ENCODE measurements at regions not wholly inside any gene's neighbourhood (a gene's known extent, or its start where the extent isn't known, plus 50 kb on each side); places are given as distances from the start of the nearest gene placed in this dataset.
A peak's percentile ranks its signal among the peaks of the same experiment; 100 is the strongest.

DNA sequence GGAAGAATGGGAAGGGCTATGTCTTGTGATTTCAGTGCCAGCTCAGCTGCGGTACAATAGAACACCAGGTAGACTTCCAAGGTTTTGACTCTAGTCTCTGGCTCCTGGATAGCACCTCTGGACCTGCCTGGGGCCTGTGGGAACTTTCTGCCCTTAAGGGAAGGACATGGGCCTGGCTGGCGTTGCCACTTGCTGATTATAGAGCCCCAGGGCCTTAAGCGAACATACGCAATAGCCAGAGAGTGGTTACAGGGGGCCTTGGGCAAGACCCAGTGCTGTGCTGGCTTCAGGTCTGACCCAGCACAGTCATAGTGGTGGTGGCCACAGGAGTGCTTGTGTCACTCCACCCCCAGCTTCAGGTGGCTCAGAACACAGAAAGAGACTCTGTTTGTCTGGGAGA lies 131.1 kb upstream of the COL21A1 start:
- no peak for DNase-seq (ENCODE audit: low read depth in 2 of 2)

DNA sequence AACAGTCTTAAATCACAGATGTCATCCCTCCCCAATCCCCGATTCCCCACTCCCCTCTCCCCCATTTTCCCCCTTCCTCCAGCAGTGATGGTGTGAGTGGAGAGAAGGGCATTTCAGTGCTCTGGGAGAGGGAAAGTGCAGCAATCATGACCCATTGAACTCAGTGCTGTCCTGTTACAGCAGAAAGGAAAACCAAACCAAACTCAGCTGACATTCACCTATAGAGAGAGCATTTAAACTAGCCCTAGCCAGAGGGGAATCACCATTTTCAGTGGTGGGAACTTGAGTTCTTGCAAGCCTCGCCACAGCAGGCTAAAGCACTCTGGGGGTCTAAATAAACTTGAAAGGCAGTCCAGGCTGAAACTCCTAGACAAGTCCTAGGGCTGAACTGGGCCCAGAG lies 129.9 kb upstream of the COL21A1 start:
- DNase-seq (ENCODE audit: low read depth in 2 of 2) = no peak

DNA sequence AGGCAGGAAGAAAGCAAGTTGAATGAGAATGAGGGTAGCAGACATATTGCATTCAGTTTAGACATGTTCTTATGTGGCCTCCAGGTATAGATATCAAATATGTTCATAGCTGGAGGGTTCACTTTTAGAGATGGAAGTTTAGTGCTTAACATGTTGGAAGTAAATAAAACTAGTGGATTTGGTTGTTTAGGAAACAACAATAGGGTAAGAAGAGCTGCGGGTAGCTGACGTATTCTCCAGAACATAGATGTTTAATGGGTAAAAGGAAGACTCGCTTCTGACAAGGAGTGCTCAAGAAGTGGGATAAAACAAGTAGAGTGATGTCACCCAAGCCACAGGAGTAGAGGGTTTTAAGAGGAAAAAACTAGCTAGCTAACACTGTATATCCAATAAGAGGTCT lies 128.4 kb upstream of the COL21A1 start:
- no peak for DNase-seq (ENCODE audit: low read depth in 2 of 2)

DNA sequence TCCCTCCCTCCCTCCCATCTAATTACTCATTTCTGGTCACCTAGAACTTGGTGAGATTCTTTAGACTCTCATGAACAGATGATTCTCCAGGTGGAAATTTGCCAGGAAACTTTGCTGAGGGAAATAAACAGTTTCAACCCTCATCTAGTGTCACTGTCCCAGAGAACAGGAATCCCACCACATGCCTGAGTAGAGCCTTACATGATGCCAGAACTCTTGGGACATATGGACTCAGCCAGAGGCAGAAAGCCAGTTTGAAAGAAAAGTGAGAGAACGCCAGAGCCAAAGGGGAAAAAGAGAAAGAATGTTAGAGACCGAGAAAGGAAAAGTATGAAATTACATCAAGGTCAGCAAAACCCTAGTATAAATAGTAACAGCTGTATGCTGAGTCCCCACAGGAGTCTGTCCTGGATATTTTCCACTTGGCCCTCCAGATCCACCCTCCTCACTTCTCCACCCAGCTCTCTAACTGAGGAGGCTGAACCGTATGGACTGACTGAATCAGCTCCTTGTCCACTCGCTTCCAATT lies 127.5 kb upstream of the COL21A1 start:
- DNase-seq (ENCODE audit: low read depth in 2 of 2) = no peak

DNA sequence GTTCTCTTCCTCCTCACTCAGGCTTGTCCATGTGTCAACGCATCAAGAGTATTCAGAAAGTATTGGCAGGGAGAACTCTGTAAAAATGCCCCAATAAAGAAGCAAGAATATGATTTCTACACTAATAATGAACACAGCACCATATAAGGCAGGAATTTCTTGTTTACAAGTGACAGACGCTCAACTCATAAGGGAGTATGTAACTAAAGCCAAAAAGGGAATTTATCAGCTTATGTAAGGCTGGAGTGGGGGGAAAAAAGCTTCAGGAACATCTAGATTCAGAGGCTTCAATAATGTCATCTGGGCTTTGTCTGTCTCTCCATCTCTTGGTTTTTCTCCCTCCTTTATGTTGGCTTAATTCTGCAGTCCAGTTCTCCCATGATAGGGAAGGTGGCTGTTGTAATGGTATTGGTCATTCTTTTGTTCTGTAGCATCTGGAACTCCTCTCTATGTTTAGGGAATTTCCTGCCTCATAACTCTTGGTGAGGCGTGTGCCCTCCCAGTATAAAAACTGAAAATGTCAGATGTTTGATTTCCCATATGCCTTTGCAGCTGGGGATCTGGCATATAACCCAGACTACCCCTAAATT lies 125.1 kb upstream of the COL21A1 start:
- DNase-seq (ENCODE audit: low read depth in 2 of 2) = no peak

DNA sequence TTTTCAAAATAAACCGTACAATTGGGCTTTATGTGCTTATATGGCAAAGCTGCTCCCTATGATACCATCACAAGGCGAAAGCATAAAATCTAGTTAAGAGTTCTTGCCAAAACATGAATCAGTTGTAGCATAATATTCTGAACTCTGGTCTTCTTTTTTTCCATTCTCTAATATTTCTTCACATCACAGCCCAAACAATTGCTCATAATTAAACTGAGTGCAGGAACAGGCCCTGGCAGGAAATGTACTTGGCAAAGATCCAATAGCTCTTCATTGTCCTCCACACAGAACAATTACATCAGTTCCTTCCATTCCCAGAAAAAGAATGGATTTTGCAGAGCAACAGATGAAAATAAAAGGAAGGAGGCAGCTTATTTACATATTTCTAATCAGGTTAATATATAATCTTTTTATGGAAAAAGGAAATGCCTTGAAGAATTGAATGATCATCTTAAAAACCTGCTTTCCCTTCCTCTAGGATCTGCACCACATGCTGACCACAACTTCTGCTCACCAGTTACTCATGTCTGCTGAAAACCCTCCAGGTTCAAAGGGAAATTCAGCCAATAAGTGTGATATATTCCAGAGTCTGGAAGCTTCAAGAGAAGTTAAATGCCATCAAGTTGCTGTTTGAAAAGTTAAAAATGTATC lies 123.3 kb upstream of the COL21A1 start:
- no peak for DNase-seq (ENCODE audit: low read depth in 2 of 2)

DNA sequence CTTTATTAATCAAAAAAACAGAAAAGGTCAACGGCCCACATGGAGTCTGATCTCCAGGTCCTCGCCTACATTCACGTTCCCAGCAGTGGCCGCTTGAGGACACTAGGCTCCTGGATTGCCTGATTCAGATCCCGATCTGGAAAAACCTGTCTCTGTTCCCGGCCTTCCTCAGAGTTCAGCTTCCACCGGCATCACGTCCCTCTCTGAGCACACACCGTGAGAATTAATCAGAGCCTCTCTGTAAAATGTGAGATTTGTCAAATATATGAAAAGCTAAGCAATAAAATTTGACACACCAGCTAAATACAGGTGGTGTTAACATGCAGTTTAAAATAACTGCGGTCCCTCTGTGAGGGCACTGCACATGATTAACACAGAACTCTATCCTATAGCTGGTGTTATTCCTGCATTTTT lies 122.8 kb upstream of the COL21A1 start:
- DNase-seq (ENCODE audit: low read depth in 2 of 2) = no peak

DNA sequence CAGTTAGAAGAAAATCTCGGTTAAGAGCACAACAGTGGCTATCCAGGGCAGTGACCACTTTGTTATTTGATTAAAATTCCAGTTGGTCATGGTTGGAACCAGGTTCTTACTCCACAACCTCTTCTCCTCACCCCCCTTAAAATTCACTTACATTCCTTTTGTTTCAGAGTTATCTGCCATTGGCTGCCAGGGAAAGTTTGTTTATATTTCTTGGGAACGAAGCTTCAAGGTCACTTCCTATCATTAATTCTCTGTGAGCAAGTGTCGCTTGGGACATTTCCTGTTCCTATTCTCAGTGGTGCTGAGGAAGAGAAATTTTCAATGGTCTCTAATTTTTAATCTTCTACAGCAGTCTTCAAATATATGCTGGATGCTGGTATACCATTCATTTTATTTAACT lies 121.1 kb upstream of the COL21A1 start:
- no peak for DNase-seq (ENCODE audit: low read depth in 2 of 2)

DNA sequence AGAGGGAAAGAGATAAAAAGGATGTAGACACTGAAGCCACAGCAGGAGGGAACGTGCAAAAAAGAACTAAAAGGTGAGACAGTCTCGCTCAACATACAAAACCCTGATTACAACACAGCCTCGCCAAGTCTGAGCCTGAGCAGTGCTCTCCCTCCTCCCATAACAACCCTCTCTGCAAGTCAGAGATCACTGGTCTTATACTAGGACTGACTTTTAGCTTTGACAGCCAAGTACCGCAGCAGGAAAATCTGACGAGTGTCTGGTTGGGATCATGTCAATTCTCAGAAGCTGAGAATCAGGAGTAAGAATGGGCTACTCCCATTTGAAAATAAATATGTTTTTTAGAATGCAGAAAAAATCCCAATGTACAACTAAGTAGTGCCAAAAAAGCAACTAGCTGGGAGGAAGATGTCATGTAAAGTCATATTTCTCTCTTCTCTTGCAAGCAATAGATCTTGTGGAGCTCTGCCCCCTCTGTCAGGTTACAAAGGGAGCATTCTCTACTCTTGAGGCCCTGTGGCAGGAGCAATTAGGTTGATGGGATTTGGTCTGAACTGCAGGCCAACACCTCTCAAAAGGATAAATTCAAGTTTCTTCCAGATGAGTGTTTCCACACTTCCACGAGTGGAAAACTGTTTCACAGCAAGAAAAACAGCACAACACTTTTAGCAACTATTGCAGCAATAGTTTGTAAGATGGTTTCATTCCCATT lies 118.9 kb upstream of the COL21A1 start:
- DNase-seq (ENCODE audit: low read depth in 2 of 2) = no peak

DNA sequence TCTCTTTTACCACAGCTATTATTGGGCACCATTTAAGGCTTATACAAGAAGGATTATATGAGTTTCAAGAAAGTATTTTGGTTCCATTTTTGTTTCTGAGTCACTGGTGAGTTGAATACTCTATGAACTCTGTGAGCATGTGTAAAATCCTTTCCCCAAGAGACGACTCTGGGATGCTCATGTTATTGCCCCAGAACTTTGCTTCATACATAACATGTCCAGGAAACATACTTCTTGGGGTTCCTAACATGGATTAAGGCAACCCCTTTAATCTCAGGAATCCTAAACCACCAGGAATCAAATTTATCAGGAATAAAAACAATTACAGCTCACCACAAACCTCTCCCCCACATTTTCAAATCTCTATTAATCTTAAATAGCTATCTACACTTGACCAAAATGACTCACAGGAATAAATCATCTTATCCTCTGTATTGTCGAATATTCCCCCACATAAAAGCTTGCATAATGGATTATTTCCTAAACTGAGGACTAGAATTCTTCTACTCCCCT lies 117.5 kb upstream of the COL21A1 start:
- DNase-seq (ENCODE audit: low read depth in 2 of 2) = no peak

DNA sequence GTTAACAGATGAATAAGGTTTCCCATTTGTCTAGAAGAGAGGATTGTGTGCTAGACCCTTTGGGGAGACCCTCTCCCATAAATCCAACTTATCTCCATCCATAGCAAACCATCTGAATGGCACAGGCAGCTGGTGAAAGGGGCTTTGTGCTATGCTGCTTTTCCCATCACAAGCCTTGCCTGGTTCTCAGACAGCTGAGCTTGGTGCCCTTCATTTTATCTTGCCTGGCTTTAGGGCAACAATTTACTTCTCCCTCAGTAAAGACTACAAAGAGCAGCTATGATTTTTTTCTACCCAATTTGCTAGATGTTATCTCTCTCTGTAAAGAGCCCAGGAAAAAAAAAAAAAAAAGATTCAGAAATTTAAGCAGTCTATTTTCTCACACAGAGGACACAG lies 117.0 kb upstream of the COL21A1 start:
- DNase-seq (ENCODE audit: low read depth in 2 of 2) = no peak

DNA sequence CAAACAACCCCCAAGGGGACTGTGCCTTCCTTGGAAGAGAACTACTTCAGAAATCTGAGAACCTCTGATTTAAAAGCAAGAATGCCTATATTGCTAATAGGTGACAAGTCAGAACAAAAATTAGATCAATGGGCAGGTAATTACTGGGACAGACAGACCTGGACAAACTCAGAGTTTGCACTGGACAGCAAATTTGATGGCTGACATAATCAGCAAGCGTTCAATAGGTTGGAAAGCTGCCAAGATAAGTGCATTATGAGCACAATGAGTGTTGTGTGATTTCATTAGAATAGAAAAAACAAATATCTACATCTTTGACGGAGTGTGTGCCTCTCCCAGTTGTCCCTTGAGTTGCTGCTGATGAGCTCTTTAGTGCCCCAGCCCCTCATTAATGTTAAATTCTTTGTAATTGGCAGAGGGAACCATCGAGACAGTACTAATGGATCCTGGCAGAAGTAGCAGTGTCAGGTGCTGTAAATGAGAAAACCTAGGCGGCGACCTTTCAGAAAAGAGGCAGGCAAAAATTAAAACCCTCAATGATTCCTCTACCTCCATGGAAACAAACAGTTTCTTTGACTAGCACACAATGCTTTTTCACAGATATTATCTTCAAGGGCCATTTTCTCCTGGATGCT lies 116.5 kb upstream of the COL21A1 start:
- DNase-seq (ENCODE audit: low read depth in 2 of 2) = no peak

DNA sequence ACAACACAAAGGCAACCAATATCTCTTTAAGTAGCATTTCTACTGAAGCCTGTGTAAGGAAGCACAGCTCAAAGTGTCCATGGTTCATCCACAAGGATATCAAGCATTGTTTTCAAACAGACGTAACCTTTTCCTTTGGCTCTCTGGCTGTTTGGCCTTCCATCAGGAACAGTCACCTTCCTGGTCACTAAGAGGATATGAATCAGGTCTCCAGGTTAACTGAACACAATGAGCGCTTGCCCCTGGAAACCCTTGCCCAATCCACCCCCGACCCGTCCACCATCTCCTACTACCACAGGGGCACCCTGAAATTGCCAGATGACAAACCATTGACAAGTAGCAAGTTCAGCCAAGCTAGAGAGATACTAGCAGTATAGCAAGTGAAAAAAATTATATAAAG lies 114.4 kb upstream of the COL21A1 start:
- DNase-seq (ENCODE audit: low read depth in 2 of 2) = no peak

DNA sequence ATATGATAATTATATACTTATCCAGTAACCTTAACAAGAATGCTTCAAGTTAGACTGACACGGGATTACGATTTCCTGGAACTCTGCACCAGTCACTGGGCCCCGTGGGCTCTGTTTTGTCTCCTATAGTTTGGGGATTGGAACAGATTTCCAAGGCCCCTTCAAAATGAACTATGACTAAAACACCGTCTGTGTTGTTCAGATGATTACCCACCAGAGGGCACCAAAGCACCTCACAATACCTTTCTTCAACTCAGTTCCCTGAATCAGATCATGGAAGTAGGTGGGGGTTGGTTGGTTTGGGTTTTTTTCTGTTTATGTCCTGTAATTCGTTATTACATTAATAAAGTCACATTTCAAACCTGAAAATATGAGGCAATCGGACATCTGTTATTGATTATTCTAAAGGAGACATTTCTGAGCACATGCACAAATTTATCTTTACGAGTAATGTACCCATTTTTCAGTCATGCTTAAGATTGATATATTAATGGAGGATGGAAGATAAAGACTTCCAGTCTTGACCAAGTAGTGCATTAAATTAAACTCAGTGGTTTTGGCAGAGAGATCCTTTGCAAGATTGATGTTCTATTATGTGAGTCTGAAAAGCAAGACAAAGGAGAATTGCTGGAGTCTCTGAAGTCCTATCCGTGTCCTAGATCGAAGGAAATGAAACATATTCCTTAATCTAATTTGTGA lies 112.0 kb upstream of the COL21A1 start:
- DNase-seq (ENCODE audit: low read depth in 2 of 2) = peak; percentile 6 to 29

DNA sequence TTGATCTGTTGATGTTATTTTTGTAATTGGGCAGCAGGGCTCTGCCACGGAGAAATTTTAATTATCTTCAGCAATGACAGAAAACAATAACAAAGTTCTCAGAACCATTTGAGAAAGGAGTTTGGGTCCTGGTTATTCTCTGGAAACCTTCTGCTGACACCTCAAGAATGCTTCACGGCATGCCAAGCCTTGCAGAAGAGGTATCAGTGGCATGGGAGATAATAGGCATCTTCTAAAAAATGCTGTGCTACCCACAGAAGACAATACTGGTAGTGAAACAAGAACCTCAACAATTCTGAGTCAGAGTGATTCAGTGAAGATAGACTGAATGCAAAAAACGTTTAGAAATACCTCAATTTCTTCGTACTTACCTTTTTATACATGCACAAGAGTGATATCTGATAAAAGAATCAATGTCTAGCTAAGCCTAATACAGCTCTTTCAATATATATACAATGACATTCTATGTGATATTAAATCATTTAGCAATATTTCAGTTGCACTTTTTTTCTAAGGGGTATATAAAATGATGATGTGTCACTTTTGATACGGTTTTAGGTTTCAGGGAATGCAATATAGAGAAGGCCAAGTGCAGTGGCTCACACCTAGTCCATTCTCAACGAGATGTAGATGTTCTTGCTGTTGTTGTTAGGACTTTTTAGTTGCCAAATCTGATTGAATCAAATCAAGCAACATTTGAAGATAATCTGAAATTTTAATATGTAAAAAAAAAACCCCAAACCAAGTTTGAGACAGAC lies 110.4 kb upstream of the COL21A1 start:
- DNase-seq (ENCODE audit: low read depth in 2 of 2) = no peak

DNA sequence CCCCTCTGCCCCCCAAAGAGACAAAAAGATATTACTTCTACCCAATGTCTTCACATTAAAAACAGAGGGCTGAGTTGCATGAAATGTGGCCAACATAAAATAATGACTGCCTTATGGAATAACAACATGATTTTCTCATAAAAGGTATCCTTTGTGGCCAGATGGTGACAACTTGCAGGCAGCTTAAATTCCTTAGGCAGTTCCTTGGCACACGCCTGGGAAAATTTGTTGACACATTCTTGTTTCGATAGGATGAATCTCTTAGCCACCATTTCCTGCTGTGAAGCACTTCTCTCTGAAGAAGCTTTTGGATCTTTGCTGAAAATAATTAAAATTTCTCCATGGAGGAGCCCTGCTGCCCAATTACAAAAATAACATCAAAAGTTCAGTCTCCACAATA lies 109.0 kb upstream of the COL21A1 start:
- DNase-seq (ENCODE audit: low read depth in 2 of 2) = no peak

DNA sequence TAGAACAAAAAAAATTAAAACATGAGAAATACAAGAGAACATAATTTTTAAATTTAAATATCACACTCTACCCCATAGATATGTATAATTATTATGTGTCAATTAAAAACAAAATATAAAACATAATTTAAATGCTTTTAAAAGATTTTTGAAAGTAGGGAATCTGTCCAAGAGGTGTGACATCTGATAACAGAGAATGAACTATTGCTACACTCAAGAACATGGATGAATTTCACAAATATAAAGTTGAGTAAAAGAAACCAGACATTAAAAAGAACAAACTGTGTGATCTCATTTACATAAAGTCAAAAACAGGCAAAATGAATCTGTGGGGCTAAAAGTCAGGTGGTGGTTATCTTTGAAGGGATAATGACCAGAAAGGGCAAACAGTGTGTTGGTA lies 106.5 kb upstream of the COL21A1 start:
- DNase-seq (ENCODE audit: low read depth in 2 of 2) = no peak

DNA sequence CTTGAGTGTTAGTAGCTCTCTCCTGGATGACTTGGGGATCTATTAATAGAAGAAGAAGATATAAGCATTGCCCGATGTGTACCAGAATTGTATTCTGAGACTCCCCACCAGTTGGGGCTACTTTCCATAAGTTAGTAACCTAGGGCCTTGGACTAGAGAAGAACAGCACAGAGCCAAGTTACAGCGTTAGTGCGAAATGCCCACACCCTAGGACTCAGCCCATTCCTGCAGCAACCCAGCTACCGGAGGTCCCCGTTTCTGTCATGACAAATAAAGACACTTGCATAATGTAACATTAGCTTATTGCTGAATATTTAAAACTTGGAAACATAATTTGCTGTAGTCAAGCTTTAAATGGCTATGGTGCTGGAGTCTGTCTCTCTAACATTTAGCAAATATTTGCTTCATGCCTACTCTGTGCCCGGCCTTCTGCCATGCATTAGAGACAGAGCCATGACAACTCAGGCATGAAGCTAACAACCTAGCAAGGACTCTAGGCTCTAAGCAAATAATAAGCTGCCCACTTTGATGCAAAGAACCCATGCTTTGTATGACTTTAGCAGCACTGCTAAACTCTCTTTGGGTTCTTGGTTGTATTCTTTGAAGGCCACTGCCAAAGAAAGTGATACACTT lies 103.4 kb upstream of the COL21A1 start:
- DNase-seq (ENCODE audit: low read depth in 2 of 2) = no peak

DNA sequence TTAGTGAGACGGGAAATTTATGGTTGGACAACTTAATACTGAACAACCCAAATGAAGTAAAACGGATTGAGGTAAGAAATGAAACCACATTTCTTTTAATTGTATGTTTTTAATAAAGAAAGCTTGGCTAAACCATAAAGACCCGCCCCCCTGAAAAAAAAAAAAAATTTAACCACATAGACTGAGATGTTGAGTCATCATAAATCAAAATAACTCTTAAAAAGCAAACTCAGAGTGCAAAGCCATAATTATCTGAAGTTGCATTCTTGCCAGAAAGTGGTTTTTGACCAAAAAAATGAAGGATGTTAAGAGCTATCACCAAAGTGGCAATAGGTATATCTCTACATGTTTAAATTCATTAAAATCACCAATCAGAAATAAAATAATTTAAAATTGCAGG lies 101.8 kb upstream of the COL21A1 start:
- DNase-seq (ENCODE audit: low read depth in 2 of 2) = no peak

DNA sequence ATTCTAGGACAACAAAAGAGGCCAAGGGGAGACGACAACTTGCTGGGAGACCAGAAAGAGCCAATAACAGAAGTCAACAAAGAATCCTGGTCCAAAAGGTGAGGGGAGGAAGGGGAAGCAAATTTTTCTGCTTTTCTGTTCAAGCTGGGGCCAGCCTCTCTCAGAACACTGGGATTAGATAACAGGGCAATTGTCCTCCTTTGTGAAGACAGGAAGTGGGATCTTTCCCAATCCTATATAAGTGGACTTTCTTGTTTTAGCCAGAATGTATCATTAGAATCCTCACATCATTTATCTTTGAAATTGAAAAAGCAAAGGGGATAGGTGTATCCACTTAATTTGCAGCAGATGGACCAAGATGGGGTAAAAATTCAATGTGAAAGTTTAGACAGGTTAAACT lies 101.2 kb upstream of the COL21A1 start:
- no peak for DNase-seq (ENCODE audit: low read depth in 2 of 2)

DNA sequence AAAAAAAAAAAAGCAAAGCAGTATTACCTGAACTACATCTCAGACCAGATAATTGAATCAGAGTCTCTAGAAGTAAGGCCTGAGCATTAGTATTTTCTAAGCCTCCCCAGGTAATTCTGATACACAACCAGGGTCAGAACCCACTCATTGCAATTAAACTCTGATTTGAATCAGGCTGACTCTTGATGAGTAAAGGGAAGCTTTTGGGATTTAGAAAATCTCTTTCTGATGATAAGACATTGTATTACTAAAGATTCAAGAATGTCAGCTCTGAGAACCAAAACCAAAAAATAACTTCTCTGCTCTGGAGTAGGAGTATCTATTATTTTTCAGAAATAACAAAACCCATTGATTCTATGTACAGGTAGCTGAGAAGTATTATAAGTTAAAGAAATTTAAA lies 100.1 kb upstream of the COL21A1 start:
- no peak for DNase-seq (ENCODE audit: low read depth in 2 of 2)
